Pancreas (tissue), 10 donors: ENCODE measurements at regions not wholly inside any gene's neighbourhood (a gene's known extent, or its start where the extent isn't known, plus 50 kb on each side); places are given as distances from the start of the nearest gene placed in this dataset.

Experiments used
- ATAC-seq, 4 donors: fragments of 200-7000 bp; cut with Tn5 transposase; one replicate each; pipeline versions ENCODE4 v1.8.0 to v1.9.1; 2020; ENCODE audit warnings: mild to moderate bottlenecking in 4 of 4, moderate library complexity in 4 of 4
- DNase-seq, 6 donors: peaks; one replicate each; pipeline ENCODE4 v3.0.0-alpha.2; 2020
- FAIRE-seq: peaks from 2 replicates; lab custom pipeline; 2012; peaks lifted over from hg19 to GRCh38; lab: Jason Lieb, UNC
- H3K27ac ChIP-seq, 4 donors: fragments of 200-600 bp; sonication (generic); 1 replicate in 3 of 4; 2 replicates in 1 of 4; pipeline versions ENCODE4 v1.5.0 to v1.8.0; 2020
- H3K27me3 ChIP-seq, 4 donors: fragments of 200-600 bp; one replicate each; pipeline ENCODE4 v1.8.0; 2021
- H3K36me3 ChIP-seq, 3 donors: fragments of 200-600 bp; sonication (generic) in 1 of 3; one replicate each; pipeline versions ENCODE4 v1.5.0 to v1.8.0; 2020 to 2021
- H3K4me1 ChIP-seq, 3 donors: fragments of 200-600 bp; one replicate each; pipeline ENCODE4 v1.8.0; 2021
- H3K4me3 ChIP-seq, 4 donors: fragments of 200-600 bp; sonication (generic) in 2 of 4; one replicate each; pipeline versions ENCODE4 v1.5.0 to v1.8.0; 2020 to 2021
- H3K9me3 ChIP-seq, 4 donors: fragments of 200-600 bp; one replicate each; pipeline ENCODE4 v1.8.0; 2021
- WGBS, 2 donors: extraction: QIAGEN DNeasy Blood & Tissue Kit; methylation state at CpG; one replicate each; pipeline ENCODE4 v1.1.7; 2013; 5-methylcytosine and 5-hydroxymethylcytosine counted together
- intact Hi-C, 3 donors: fragments of 100-400 bp; cut with DNase I; formaldehyde crosslinking; loops; one replicate each; pipeline versions ENCODE4 v1.11.1 to v1.14.2; 2022
- TF ChIP-seq, protein P1 (sequence below), 4 donors: fragments of 200-600 bp; sonication (generic) in 3 of 4; IDR thresholded peaks; one replicate each; pipeline versions ENCODE4 v1.5.0 to v1.8.0; 2021; ENCODE audit warnings: antibody characterized with exemption in 4 of 4
- donor health status: healthy with polysubstance abuse.
- donor health status: DM: no; HTN: no; CAD: no; lungs with moderate emphysema.
- donor health status: DM: no; HTN: no; CAD: no.
- donor health status: control.
- donor health status: control.
- donor health status: Bipolar disorder and iron deficiency.
- donor health status: DM: yes; HTN: yes; CAD: no.
- donor health status: DM: no; HTN: no; CAD: no.
- donor health status: DM: no; HTN: no; CAD: no.
- donor health status: DM: yes; HTN: yes; CAD: no.

- no peak for FAIRE-seq
These were observed 258.3 kb downstream of the TOMM20 start for GRCh38 chr1:234870020-234870981.

GRCh38 chr1:234869182-234870019 is 259.2 kb downstream of the TOMM20 start:
- 85 to 95% methylated on average over 16 of the region's 16 CpGs for WGBS, 2 donors
- no peaks in the 10 kb centered on the region for H3K9me3 ChIP-seq
- ATAC-seq: no peak
- no peak for FAIRE-seq
- H3K36me3 ChIP-seq: no peaks in the 10 kb centered on the region
- no peaks in the 10 kb centered on the region for H3K4me1 ChIP-seq
- H3K4me3 ChIP-seq: no peak overlapping the region
- no peaks in the 10 kb centered on the region for H3K27me3 ChIP-seq
- TF ChIP-seq, protein P1, sequence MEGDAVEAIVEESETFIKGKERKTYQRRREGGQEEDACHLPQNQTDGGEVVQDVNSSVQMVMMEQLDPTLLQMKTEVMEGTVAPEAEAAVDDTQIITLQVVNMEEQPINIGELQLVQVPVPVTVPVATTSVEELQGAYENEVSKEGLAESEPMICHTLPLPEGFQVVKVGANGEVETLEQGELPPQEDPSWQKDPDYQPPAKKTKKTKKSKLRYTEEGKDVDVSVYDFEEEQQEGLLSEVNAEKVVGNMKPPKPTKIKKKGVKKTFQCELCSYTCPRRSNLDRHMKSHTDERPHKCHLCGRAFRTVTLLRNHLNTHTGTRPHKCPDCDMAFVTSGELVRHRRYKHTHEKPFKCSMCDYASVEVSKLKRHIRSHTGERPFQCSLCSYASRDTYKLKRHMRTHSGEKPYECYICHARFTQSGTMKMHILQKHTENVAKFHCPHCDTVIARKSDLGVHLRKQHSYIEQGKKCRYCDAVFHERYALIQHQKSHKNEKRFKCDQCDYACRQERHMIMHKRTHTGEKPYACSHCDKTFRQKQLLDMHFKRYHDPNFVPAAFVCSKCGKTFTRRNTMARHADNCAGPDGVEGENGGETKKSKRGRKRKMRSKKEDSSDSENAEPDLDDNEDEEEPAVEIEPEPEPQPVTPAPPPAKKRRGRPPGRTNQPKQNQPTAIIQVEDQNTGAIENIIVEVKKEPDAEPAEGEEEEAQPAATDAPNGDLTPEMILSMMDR (IDR thresholded peaks at IDR 0.05): no peak
- intact Hi-C loops: no loop called here
- H3K27ac ChIP-seq: no peak overlapping the region
- DNase-seq: no peak

More at GRCh38 chr1:234870020-234870981, 258.3 kb downstream of the TOMM20 start:
- intact Hi-C loops: no loop called here
- Histone ChIP-seq H3K9me3 (no peaks in the 10 kb centered on the region), H3K4me1 (peaks cover 0 to 1% (median 0%) of the 10 kb centered on the region in 3 donors), H3K4me3 (no peak overlapping the region), H3K27ac (no peak overlapping the region), H3K36me3 (no peaks in the 10 kb centered on the region), H3K27me3 (no peaks in the 10 kb centered on the region)
- TF ChIP-seq, protein P1 (IDR thresholded peaks at IDR 0.05): no peak
- WGBS, 2 donors: 92 to 93% methylated on average over 11 of the region's 11 CpGs
- ATAC-seq: no peak
- no peak for DNase-seq

GRCh38 chr1:234868296-234869147 is 258.5 kb upstream of the IRF2BP2 start:
- no peaks in the 10 kb centered on the region for H3K9me3 ChIP-seq
- no peak overlapping the region for H3K27ac ChIP-seq
- H3K27me3 ChIP-seq: no peaks in the 10 kb centered on the region
- 93 to 95% methylated on average over 6 of the region's 6 CpGs for WGBS, 2 donors
- intact Hi-C loops: no loop called here
- H3K36me3 ChIP-seq: no peaks in the 10 kb centered on the region
- TF ChIP-seq, protein P1 (IDR thresholded peaks at IDR 0.05): no peak
- FAIRE-seq: no peak
- no peaks in the 10 kb centered on the region for H3K4me1 ChIP-seq
- no peak for ATAC-seq
- no peak overlapping the region for H3K4me3 ChIP-seq
- DNase-seq: no peak

DNA sequence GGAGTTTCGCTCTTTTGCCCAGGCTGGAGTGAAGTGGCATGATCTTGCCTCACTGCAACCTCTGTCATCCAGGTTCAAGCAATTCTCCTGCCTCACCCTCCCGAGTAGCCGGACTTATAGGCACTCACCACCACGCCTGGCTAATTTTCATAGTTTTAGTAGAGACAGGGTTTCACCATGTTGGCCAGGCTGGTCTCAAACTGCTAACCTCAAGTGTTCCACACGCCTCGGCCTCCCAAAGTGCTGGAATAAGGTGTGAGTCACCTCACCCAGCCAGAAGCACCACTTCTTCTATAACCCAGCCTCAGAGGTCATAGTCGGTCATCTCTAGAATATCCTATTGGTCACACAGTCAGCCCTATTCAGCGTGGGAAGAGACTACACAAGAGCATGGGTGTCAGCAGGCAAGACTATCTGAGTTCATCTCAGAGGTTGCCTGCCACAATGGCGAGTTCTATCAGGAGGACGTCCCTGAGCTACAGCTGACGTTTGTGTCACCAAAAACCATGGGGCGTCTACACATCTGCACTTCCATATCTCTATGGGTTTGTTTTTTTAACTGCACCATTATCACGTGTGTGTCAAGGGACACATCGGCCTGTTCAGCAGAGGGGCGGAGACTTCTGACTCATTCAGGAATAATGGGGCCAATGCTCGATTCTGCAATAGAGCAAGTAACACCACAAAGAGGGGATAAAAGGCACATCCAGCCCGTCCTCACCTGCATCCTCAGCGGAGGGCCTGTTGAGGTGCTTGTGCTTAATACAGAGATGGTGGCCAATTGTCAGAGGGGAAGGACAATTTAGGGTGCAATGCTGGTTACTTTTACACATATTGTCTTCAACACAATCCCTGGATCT is 256.3 kb upstream of the IRF2BP2 start:
- TF ChIP-seq, protein P1 (IDR thresholded peaks at IDR 0.05): no peak
- no peaks in the 10 kb centered on the region for H3K36me3 ChIP-seq
- intact Hi-C loops: no loop called here
- no peak for FAIRE-seq
- no peak overlapping the region for H3K4me3 ChIP-seq
- WGBS, 2 donors: 71 to 74% methylated on average over 18 of the region's 18 CpGs
- no peak overlapping the region for H3K27ac ChIP-seq
- peak; percentile 60 to 70 (median 64) for ATAC-seq
- H3K4me1 ChIP-seq: peaks cover 4 to 15% (median 4%) of the 10 kb centered on the region in 3 donors
- DNase-seq: peak in 2 of 6 donors; percentile 24 to 46
- no peaks in the 10 kb centered on the region for H3K27me3 ChIP-seq
- no peaks in the 10 kb centered on the region for H3K9me3 ChIP-seq
